ENCODE measurements at regions not wholly inside any gene's neighbourhood (a gene's known extent, or its start where the extent isn't known, plus 50 kb on each side); places are given as distances from the start of the nearest gene placed in this dataset.
"Not testable (repeated sequence)": the region's sequence is repeated elsewhere in the genome, so short reads cannot be mapped to it uniquely, and the experiment has no call there.

- DNase-seq (ENCODE audit: low read depth in 4 of 4, low spot score in 2 of 4): no peak
These were observed 841.5 kb downstream of the SOCS6 start for GRCh38 chr18:71130351-71130750.

GRCh38 chr18:71125581-71125980 lies 836.7 kb downstream of the SOCS6 start:
- no peak for DNase-seq (ENCODE audit: low read depth in 4 of 4, low spot score in 2 of 4)

- DNase-seq (ENCODE audit: low read depth in 4 of 4, low spot score in 2 of 4): no peak
These were observed 827.7 kb downstream of the SOCS6 start for GRCh38 chr18:71116535-71116934.

GRCh38 chr18:71115261-71115660 lies 826.4 kb downstream of the SOCS6 start:
- no peak for DNase-seq (ENCODE audit: low read depth in 4 of 4, low spot score in 2 of 4)

GRCh38 chr18:71114550-71115210 lies 825.8 kb downstream of the SOCS6 start:
- no peak for DNase-seq (ENCODE audit: low read depth in 4 of 4, low spot score in 2 of 4)

GRCh38 chr18:71107244-71107643 lies 818.4 kb downstream of the SOCS6 start:
- no peak for DNase-seq (ENCODE audit: low read depth in 4 of 4, low spot score in 2 of 4)

GRCh38 chr18:71106701-71107100 lies 817.9 kb downstream of the SOCS6 start:
- DNase-seq (ENCODE audit: low read depth in 4 of 4, low spot score in 2 of 4): no peak

- no peak for DNase-seq (ENCODE audit: low read depth in 4 of 4, low spot score in 2 of 4)
These were observed 817.2 kb downstream of the SOCS6 start for GRCh38 chr18:71105994-71106546.

- no peak for DNase-seq (ENCODE audit: low read depth in 4 of 4, low spot score in 2 of 4)
These were observed 816.4 kb downstream of the SOCS6 start for GRCh38 chr18:71105078-71105819.

GRCh38 chr18:71079606-71080005 lies 790.8 kb downstream of the SOCS6 start:
- no peak for DNase-seq (ENCODE audit: low read depth in 4 of 4, low spot score in 2 of 4)

- DNase-seq (ENCODE audit: low read depth in 4 of 4, low spot score in 2 of 4): no peak
These were observed 788.6 kb downstream of the SOCS6 start for GRCh38 chr18:71077451-71077850.

- DNase-seq (ENCODE audit: low read depth in 4 of 4, low spot score in 2 of 4): no peak
These were observed 786.3 kb downstream of the SOCS6 start for GRCh38 chr18:71075147-71075546.

GRCh38 chr18:71068338-71068737 lies 779.5 kb downstream of the SOCS6 start:
- DNase-seq (ENCODE audit: low read depth in 4 of 4, low spot score in 2 of 4): no peak

- DNase-seq (ENCODE audit: low read depth in 4 of 4, low spot score in 2 of 4): no peak
These were observed 761.0 kb downstream of the SOCS6 start for GRCh38 chr18:71049893-71050292.

- no peak for DNase-seq (ENCODE audit: low read depth in 4 of 4, low spot score in 2 of 4)
These were observed 759.0 kb downstream of the SOCS6 start for GRCh38 chr18:71047882-71048281.

- no peak for DNase-seq (ENCODE audit: low read depth in 4 of 4, low spot score in 2 of 4)
These were observed 756.7 kb downstream of the SOCS6 start for GRCh38 chr18:71045331-71046065.

GRCh38 chr18:71040161-71040560 lies 751.3 kb downstream of the SOCS6 start:
- DNase-seq (ENCODE audit: low read depth in 4 of 4, low spot score in 2 of 4): no peak

GRCh38 chr18:71038196-71038595 lies 749.4 kb downstream of the SOCS6 start:
- DNase-seq (ENCODE audit: low read depth in 4 of 4, low spot score in 2 of 4): no peak

- no peak for DNase-seq (ENCODE audit: low read depth in 4 of 4, low spot score in 2 of 4)
These were observed 747.9 kb downstream of the SOCS6 start for GRCh38 chr18:71036783-71037182.

GRCh38 chr18:71031296-71032191 lies 742.7 kb downstream of the SOCS6 start:
- not testable (repeated sequence) for DNase-seq (ENCODE audit: low read depth in 4 of 4, low spot score in 2 of 4)

Measured in left renal cortex interstitium (tissue), 4 donors.